ENCODE measurements at regions not wholly inside any gene's neighbourhood (a gene's known extent, or its start where the extent isn't known, plus 50 kb on each side); places are given as distances from the start of the nearest gene placed in this dataset.

GRCh38 chr2:205860885-205861284, 178.6 kb downstream of the NRP2 start:
- no peak for DNase-seq

GRCh38 chr2:205860181-205860580, 177.9 kb downstream of the NRP2 start:
- no peak for DNase-seq

GRCh38 chr2:205858881-205859441, 176.7 kb downstream of the NRP2 start:
- DNase-seq, result no peak

GRCh38 chr2:205858275-205858674, 176.0 kb downstream of the NRP2 start:
- DNase-seq, result no peak

GRCh38 chr2:205857520-205858237, 175.4 kb downstream of the NRP2 start:
- no peak for DNase-seq

- DNase-seq, result no peak
Observed at GRCh38 chr2:205852457-205852856, 170.2 kb downstream of the NRP2 start.

GRCh38 chr2:205850611-205851010, 168.3 kb downstream of the NRP2 start:
- DNase-seq, result no peak

- DNase-seq, result no peak
Observed at GRCh38 chr2:205850132-205850531, 167.8 kb downstream of the NRP2 start.

- no peak for DNase-seq
Observed at GRCh38 chr2:205849136-205849535, 166.8 kb downstream of the NRP2 start.

- DNase-seq, result no peak
Observed at GRCh38 chr2:205848601-205849000, 166.3 kb downstream of the NRP2 start.

Measured in CD4-positive, alpha-beta T cell treated with Interleukin-17A for 4 hours (primary cell).